ENCODE measurements at regions not wholly inside any gene's neighbourhood (a gene's known extent, or its start where the extent isn't known, plus 50 kb on each side); places are given as distances from the start of the nearest gene placed in this dataset.

DNA sequence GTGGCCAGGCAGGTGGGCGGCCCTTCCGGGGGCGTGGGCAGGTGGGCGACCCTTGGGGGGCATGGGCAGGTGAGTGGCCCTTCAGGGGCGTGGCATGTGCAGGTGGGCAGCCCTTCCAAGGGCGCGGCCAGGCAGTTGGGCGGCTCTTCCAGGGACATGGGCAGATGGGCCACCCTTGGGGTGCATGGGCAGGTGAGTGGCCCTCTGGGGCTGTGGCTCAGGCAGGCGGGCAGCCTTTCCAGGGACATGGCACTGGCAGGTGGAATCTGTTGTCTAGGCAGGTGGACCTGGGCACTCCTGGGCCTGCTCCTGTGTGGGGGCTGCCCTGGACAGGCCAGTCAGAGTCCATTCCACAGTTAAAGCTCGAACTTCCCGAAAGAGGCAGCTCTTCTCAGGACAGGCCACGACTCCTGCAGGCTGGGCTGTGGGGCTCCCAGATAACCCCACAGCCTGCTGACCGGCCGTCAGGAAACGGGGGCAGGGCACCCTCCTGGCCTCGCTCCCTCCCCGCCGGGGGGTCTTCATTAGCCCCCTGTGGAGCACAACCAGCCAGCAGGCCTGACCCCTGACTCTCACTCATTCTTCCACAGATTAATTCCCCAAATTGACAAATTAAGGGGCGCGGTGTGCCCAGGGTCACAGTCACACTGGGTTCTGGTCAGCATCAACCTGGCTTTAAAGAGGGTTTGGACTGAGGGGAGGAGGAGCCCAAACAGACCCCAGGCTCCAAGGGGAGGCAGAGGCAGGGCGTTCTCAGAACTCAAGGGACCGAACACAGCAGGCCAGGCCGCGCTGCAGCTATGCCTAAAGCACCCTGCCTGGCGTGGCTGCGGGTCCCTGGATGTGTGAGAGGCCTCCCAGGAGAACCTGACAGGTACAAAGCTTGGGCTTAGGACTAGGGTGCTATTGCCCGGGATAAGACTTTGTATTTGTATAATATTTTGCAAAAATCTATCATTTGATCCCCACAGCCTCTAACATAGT lies 130.0 kb downstream of the DLL1 start:
- DNase-seq (ENCODE audit: low read depth) = no peak

DNA sequence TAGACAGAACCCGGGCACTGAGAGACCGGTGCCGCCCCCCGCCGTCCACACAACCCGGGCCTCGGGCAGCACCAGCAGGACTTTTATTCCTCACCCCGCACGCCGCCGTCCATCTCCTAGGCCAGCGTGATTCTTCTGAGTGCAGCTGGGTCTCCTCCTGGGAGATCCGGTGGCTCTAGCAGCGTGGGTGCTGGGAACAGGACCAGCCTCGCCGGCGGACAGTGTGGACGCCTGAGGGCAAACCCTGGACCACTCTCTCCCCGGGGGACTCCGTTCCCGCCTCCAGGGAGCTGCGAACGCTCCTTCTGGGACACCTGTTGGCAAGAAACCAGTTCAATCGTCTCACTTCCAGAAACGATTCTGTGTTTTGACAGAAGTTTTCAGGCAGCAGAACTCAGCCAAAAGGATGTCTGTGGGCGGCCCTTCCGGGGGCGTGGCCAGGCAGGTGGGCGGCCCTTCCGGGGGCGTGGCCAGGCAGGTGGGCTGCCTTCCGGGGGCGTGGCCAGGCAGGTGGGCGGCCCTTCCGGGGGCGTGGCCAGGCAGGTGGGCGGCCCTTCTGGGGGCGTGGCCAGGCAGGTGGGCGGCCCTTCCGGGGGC lies 130.7 kb downstream of the DLL1 start:
- no peak for DNase-seq (ENCODE audit: low read depth)

DNA sequence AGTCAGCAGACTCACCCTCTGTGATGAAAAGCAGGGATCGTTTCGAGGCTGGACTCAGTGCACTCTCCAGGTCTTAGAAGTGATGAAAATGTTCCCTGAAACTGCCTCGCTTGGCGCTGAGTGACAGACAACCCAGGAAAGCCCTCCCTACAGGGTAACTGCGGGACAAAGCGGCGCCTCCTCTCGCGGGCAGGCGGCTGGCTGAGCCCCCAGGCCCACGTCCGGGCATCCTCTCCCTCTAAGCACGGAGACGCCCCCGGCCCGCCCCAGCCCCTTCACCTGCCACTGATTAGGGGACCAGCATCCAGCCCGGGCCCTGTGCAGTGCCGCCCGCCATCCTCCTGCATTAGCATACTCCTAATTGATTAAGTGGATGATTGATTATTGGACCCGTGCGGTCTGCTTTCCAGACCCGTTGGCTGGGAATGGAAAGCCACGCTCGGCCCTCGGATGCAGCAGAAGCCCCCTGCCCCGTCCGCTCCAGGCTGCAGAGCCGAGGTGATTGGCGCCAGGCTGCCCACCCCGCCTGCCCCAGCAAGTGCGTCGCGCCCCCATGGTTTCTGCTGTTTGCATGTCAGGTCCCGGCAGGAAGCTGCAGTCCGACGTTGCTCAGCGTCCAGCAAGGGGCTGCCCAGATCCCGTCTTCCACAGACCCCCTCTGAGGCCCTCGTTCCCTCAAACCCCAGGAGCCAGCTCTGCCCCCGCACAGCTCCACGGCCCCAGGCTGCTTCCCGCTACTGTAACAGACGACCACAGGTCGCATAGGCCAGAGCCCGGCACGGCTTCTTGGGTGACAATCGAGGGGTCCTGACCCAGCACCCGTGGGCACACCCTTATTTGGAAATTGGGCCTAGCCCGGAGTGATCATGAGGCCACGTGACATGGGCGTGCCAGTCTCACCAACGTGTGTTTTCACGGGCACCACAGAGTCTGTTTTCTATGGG lies 131.6 kb downstream of the DLL1 start:
- no peak for DNase-seq (ENCODE audit: low read depth)

DNA sequence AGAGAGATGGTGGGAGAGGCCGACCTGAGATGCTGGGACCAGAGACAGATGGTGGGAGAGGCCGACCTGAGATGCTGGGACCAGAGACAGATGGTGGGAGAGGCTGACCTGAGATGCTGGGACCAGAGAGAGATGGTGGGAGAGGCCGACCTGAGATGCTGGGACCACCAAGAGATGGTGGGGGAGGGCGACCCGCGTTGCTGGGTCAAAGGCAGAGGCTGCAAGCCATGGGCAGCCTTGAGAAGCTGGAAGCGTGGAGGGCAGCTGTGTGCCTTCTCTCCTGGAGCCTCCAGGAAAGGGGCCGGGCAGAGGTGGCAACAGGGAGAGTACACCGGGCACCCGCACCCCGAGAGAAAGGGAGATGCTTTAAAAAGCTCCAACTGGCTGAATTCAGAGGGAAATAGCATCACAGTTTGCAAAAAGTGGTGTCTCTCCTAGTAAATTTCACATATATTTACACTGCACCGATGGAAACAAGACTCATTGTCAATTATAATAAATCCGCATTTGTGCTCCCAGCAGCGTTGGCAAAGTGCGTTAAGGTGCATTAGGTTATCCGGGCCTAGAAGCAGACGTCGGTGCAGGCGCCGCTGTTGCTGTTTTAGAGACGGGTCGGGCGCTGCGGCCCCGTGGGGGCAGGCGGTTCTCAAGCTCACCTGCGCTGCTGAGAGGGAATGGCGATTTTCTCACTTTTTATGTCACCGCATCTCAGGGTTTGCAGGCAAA lies 132.4 kb downstream of the DLL1 start:
- no peak for DNase-seq (ENCODE audit: low read depth)

DNA sequence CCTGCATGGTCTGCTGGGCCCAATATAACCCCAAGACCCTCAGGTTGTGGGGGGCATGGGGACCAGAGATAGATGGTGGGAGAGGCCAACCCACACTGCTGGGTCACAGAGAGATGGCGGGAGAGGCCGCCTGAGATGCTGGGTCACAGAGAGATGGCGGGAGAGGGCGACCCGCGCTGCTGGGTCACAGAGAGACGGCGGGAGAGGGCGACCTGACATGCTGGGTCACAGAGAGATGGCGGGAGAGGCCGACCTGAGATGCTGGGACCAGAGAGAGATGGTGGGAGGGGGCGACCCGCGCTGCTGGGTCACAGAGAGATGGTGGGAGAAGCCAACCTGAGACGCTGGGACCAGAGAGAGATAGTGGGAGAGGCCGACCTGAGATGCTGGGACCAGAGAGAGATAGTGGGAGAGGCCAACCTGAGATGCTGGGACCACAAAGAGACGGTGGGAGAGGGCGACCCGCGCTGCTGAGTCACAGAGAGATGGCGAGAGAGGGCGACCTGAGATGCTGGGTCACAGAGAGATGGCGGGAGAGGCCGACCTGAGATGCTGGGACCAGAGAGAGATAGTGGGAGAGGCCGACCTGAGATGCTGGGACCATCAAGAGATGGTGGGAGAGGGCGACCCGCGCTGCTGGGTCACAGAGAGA lies 133.2 kb downstream of the DLL1 start:
- no peak for DNase-seq (ENCODE audit: low read depth)

DNA sequence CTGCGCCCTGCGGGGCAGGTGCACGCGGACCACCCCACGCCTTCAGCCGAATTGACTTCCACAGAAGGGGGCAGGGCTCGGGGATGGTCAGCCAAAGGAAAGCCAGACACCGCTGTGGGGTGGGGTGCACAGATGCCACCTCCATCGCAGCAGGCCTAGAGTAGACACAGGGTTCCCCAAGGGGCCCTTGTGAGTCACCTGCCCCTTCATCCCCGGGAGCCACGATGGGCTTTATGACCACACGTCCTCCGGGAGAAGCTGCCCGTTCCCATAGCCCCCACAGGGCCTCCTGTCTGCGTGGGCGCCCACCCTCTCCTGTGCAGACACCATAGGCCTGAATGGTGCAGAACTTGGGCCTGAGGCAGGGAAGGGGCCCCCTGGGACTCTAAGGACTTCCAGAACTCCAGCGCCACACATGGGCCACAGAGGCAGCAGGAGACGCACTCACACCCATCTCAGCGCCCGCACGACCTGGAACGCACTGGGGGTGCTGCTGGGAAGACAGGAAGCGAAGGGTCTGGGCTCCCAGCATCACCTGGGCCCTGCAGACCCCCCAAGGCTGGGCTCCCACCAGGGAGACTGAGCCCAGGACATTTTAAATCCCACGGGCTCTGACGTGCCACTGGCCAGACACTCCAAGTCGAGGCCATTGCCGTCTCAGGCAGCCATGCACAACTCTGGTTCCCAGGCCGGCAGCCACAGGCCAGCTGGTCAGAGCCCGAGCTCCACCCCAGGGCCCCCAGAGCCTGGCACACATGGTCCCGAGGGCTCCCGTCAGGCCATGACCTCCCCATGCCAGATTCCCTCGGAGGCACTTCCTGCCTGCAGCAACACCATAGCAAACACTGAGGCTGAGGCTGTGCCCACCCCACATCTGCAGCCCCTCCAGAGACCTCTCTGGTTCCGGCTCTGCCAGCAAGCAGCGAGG lies 134.2 kb downstream of the DLL1 start:
- DNase-seq (ENCODE audit: low read depth) = no peak

DNA sequence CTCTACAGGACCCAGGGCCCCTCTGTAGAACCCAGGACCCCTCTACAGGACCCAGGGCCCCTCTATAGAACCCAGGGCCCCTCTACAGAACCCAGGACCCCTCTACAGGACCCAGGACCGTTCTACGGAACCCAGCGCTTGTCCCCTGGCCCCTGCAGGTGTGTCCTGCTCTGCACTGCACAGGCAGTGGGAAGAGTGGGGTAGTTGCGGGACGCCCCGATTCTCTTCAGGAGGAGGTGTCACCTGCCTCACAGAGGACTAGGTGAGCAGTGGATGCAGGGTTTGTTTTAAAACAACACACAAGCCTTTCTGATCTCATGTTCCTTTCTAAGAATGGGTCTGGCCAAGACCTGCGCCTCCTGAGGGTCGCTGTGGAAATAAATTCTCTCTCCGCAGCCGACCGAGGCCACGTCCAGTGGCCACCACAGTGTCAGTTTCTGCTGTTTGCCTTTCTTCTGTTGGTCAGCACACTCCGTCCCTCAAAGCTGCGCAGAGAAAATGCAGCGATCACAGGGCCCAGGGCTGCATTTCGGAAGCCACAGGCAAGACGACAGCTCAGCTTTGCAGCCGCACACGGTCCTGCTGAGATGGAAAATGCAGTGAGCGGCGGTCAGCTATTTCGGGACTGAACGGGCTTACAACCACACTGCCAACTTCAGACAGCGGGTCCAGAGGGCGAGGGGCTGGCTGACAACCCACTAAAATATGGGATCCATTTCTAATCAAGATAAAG lies 135.2 kb downstream of the DLL1 start:
- no peak for DNase-seq (ENCODE audit: low read depth)

DNA sequence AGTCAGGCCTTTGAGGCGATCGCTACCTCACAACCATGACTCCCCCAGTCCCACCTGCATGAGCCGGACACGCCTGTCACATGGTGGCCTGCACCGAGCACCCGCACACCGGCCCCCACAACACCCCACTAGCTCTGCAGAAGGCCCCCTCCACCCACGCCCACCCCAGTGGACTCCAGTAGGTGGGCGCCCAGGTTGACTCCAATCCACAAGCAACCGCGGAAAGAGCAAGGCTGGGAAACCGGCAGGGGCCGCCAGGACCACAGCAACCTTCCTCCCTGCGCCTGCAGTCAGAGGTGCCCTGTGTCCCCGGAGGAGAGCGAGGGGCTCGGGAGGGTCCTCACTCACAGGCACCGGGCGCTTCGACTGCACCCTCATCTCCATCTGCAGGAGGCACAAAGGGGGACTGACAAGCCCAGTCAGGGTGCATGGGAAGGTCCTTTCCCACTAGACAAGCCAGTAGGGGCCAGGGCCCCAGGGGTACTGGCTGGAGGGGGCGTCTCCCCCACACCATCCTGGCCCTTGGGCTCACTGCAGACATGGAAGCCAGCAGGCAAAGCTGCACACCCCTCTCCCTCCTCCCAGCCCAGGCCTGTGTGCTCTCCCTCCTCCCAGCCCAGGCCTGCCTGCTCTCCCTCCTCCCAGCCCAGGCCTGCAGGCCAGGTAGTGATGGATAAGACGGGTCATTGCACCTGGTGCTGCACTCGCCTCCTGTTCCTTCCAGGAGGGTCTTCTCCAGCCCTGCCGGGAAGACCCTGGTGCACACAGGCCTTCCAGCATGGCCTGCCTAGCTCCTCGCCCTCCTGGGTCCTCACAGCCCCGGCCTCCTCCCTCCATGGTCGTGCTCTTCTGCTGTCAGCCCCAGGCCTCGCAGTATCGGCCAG lies 137.2 kb downstream of the DLL1 start:
- DNase-seq (ENCODE audit: low read depth) = no peak

DNA sequence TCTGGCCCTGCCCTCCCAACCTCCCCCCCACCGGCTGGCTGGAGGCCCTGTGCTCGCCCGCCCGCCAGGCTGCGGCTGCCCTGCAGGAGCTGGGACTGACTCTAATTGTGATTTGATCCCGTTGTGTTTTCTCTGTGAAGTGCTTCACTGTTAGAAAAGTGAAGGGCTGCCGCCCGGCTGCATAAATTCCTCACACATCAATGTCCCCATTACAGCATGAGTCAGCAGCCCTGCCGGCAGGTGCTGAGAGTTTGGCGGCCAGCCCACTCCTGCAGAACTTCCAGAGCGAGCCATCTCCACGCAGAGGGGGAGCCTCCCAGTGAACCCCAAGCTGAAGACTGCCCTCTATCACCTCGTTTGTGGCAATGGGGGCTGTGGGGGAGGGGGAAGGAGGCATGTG lies 137.9 kb downstream of the DLL1 start:
- DNase-seq (ENCODE audit: low read depth) = no peak

DNA sequence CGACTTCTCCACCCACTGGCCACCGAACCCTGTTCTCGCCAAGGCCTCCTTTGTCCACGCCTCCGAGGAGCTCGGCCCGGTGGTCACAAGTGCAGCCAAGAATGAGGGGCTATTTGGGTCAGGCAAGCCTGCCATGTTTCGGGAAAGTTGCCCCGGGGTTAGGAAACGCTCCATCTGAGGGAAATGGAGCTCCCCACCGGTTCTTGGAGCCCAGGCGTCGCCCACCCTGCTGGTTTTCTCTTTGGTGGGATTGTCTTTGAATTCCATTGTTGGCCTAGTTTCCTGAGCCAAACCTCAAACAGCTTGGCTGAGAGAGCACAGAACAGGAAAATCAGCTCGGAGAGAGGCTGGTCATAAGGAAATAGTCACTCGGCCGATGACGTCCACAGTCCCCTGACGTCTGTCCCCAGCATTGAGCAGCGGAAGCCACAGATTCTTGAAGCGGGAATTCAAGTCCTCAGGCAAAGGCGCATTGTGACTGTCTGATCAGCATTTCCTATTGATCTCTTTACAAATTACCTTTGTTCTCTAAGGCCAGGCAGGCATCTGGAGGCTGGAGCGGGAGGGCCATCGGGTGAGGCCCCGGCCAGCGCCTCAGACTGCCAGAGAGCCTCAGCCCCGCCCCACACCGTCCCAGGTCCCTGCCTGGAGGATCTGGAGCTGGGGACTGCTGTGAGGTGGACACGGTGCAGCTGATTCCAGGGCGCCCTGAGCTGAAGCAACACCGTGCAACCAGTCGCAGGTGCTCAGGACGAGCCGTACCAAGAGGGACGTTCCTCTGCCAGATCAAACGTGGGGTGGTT lies 138.6 kb downstream of the DLL1 start:
- DNase-seq (ENCODE audit: low read depth) = no peak

DNA sequence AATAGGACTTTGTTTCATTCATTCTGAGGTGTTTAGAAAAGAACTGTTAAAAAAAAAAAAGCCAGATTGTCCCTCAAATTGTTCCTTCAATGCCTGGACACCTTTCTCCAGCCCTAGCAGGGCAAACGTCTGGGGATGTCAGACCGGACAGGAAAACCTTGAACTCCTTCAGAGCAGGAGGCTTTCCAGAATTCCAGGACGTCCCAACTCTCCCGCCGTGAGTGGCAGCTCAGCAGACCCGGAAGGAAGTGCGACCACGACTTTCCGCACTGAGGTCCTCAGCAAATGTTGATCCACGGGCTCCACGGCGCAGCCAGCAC lies 139.1 kb downstream of the DLL1 start:
- no peak for DNase-seq (ENCODE audit: low read depth)

DNA sequence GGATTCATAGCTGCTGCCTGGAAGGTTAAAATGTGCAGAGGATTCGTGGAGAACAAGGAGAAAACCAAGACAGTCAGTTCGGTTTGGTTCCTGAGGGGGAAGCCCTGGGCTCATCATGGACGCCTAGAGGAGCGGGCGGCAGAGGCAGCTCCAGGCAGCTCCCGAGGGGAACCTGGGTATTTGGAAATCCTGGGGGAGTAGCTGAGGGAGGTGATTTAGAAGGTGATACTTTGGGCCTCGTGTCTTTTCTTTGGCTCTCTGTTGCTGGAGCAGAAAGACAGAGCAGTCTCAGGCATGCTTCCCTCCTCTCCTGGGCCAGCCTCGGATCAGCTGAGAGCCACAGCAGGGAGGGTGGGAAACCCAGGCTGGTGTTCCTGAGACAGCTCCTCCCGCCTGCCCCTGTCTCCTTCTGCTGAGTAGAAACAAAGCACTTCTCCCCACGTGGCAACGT lies 139.5 kb downstream of the DLL1 start:
- DNase-seq (ENCODE audit: low read depth) = no peak

DNA sequence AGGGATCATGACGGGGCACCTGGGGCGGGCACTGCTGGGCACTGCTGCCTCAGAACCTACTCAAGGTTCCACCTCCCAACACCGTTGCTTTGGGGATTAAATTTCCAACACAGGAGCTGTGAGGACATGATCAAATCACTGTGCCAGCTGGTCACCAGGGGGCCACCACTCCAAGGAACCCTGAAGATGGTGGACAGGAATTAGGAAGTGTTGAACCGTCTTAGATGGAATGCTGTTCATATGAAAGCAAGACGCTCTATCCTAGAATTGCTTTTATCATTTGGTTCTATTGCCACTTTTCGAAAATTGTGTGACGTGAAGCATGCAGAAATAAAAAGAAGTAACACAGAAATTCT lies 140.3 kb downstream of the DLL1 start:
- no peak for DNase-seq (ENCODE audit: low read depth)

DNA sequence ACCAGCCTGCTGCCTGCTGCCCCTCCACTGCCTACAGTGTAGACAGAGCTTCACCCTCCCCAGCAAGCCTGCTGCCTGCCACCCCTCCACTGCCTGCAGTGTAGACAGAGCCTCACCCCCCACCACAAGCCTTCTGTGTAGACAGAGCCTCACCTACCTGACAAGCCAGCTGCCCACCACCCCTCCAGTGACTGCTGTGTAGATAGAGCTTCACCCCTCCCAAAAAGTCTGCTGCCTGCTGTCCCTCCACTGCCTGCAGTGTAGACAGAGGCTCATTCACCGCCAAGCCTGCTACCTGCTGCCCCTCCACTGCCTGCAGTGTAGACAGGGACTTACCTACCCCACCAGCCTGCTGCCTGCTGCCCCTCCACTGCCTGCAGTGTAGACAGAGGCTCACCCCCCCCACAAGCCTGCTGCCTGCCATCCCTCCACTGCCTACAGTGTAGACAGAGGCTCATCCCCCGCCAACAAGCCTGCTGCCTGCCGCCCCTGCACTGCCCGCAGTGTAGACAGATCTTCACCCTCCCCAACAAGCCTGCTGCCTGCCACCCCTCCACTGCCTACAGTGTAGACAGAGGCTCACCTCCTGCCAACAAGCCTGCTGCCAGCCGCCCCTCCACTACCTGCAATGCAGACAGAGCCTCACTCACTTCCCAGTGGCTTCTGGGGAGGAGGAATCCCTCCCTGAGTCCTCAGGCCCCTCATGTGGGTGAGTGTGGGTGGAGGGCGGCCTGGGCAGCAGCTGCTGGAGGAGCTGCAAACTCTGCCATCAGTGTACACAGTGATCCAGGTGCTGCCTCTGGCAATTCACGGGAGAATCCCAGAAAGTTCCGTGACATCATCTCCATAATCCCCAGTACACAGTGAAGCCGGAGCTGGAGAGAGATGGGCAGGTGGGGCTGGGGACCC lies 140.9 kb downstream of the DLL1 start:
- no peak for DNase-seq (ENCODE audit: low read depth)

DNA sequence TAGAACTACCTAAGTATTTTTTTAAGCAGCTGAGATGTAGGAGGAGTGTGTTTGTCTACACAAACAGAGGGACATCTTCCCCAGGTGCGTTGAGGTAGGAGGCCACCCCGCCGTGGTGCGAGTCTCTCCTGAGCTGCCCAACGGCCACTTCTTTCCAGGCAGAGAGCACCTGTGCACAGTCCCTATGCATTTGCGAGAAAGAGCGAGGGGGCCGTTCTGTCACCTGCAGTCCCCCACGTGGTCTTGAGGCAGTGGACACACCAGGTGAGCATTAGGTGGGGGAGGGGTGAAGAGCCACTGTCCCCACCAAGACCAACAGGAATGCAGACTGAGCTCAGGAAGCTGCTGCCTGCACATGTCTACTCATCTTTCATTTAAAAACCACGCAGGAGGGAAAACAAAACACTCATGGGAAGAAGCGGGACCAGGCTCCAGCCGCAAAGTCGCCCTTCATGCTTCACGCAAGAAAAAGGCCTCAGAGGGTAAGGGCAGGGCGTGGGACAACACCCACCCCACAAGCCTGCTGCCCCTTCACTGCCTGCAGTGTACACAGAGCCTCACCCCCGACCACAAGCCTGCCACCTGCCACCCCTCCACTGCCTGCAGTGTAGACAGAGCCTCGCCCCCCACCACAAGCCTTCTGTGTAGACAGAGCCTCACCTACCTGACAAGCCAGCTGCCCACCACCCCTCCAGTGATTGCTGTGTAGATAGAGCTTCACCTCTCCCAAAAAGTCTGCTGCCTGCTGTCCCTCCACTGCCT lies 142.0 kb downstream of the DLL1 start:
- DNase-seq (ENCODE audit: low read depth) = no peak

Data from GM04503 (cell line).